H1 (cell line): ENCODE measurements at regions not wholly inside any gene's neighbourhood (a gene's known extent, or its start where the extent isn't known, plus 50 kb on each side); places are given as distances from the start of the nearest gene placed in this dataset.

Source experiments
- CEBPB ChIP-seq: IDR thresholded peaks from 2 replicates; pipeline ENCODE4 v1.6.1; 2012; ENCODE audit warnings: low read depth, low read length
- EGR1 ChIP-seq: IDR thresholded peaks from 2 replicates; pipeline ENCODE4 v1.6.1; 2011; ENCODE audit warnings: low read depth, low read length, borderline replicate concordance
- EZH2 ChIP-seq: fragments of 200-600 bp; sonication (generic); IDR thresholded peaks from 2 replicates; pipeline ENCODE4 v1.7.1; 2012; ENCODE audit warnings: low read depth, mild to moderate bottlenecking, moderate library complexity, low read length, inconsistent platforms; ENCODE audit not compliant: severe bottlenecking
- JUND ChIP-seq: IDR thresholded peaks from 2 replicates; pipeline ENCODE4 v1.6.1; 2011; ENCODE audit warnings: mild to moderate bottlenecking, improper control_type of control experiment, low read length
- POLR2A ChIP-seq, 2 experiments: IDR thresholded peaks; 1 replicate in 1 of 2; 2 replicates in 1 of 2; pipeline ENCODE4 v1.6.1; 2011; ENCODE audit warnings: low read depth in 2 of 2, low read length in 2 of 2, mild to moderate bottlenecking in 2 of 2; ENCODE audit errors: control extremely low read depth in 1 of 2
- POLR2AphosphoS5 ChIP-seq: IDR thresholded peaks from 2 replicates; pipeline ENCODE4 v1.6.1; 2011; ENCODE audit warnings: low read depth, low read length
- TAF1 ChIP-seq: IDR thresholded peaks from 2 replicates; pipeline ENCODE4 v1.6.1; 2011; ENCODE audit warnings: mild to moderate bottlenecking, low read depth, low read length
- TF ChIP-seq, protein P1 (sequence below), 3 experiments: IDR thresholded peaks; 1 replicate in 2 of 3; 2 replicates in 1 of 3; pipeline versions ENCODE4 v1.5.1 to v1.6.1; 2011; ENCODE audit warnings: low read length in 3 of 3, mild to moderate bottlenecking in 3 of 3, inconsistent platforms in 2 of 3, low read depth in 1 of 3, moderate library complexity in 1 of 3; ENCODE audit not compliant: insufficient read depth in 1 of 3; ENCODE audit errors: control extremely low read depth in 1 of 3

DNA sequence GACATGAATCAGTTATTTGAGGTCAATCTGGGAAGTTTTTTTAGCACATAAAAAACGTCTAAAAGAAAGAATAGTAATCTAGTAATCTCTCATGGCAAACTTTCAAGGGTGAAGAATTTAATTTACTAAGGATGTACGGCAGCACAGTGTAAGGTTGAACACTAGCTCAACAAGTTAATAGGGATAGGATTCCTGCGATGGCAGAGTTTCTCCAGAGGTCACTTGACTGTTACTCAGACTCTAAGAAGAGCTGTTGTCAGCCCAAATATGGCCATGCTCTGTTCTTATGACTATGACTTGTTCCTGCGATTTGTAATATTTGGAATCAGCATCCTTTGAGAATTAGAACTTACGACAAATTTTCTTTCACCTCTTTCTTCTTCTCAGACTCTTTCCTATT, 553.3 kb upstream of the TNP1 start:
- no peak for TF ChIP-seq CEBPB
- no peak for TF ChIP-seq POLR2AphosphoS5
- TF ChIP-seq POLR2A (IDR thresholded peaks at IDR 0.05; ENCODE audit: control extremely low read depth in 1 of 2, low read depth in 2 of 2, low read length in 2 of 2): no peak
- TF ChIP-seq, protein P1, sequence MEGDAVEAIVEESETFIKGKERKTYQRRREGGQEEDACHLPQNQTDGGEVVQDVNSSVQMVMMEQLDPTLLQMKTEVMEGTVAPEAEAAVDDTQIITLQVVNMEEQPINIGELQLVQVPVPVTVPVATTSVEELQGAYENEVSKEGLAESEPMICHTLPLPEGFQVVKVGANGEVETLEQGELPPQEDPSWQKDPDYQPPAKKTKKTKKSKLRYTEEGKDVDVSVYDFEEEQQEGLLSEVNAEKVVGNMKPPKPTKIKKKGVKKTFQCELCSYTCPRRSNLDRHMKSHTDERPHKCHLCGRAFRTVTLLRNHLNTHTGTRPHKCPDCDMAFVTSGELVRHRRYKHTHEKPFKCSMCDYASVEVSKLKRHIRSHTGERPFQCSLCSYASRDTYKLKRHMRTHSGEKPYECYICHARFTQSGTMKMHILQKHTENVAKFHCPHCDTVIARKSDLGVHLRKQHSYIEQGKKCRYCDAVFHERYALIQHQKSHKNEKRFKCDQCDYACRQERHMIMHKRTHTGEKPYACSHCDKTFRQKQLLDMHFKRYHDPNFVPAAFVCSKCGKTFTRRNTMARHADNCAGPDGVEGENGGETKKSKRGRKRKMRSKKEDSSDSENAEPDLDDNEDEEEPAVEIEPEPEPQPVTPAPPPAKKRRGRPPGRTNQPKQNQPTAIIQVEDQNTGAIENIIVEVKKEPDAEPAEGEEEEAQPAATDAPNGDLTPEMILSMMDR (IDR thresholded peaks at IDR 0.05; ENCODE audit: control extremely low read depth in 1 of 3, insufficient read depth in 1 of 3, low read depth in 1 of 3, low read length in 3 of 3): no peak
- no peak for TF ChIP-seq JUND
- TF ChIP-seq TAF1: no peak
- no peak for TF ChIP-seq EGR1
- no peak for TF ChIP-seq EZH2
